ENCODE measurements at regions not wholly inside any gene's neighbourhood (a gene's known extent, or its start where the extent isn't known, plus 50 kb on each side); places are given as distances from the start of the nearest gene placed in this dataset.

GRCh38 chr16:49023050-49023449 is 258.6 kb downstream of the CBLN1 start:
- peak; percentile 20 for DNase-seq (ENCODE audit: low spot score)

GRCh38 chr16:49022351-49022963 is 259.2 kb downstream of the CBLN1 start:
- no peak for DNase-seq (ENCODE audit: low spot score)

DNA sequence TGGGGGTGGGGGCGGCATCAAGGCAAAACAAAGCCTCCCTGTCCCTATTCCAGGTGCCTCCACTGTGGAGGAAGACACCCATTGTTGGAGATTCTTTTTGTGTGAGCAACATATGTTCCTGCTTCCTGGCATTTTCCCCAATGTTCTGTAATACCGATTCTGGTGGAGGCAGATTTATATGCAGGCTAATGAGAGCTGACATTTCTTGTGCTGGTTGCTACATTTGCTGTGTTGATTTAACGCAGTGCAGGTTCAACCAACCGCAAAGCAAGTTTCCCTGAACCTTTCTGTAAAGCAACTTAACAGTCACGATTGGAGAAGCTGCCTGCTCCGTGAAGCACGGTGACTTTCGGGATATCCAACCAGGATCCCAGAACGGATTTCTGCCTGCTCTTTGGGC is 260.5 kb downstream of the CBLN1 start:
- no peak for DNase-seq (ENCODE audit: low spot score)

DNA sequence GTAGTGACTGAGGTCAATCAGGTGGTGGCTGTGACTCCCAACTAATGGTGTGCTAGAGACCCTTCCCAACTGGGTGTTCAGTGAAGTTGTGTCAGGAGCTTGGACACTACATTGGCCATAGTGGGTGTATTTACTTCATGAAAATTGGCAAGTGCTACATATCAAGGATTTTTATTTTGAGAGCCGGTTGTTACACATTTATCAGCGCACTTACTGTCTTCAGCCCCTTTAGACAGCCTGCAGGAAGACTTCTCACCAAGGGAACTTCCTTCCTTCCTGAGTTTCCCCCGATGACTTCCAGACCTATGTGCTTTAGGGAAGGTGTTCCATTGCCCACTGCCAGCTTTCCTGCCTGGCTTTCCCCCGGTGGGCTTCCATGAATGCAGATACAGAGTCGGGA is 261.2 kb downstream of the CBLN1 start:
- no peak for DNase-seq (ENCODE audit: low spot score)

DNA sequence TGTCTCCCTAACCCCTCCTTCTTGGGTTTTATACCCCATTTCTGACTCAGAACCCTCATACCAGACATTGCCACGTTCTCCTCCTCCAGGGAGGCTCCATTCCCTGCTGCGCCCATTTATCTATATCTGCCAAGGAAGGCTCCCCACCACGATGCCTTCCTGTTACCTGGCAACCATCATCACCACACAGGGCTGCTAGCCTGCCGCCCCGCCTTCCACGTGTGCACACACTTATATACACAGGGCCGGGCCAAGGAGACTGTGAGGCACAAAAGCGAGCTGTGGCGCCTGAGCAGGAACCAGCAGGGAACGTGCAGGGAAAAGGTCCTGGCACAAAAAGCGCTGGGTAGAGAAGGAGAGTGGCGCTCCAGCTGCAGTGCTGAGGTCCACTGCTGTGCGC is 261.8 kb downstream of the CBLN1 start:
- DNase-seq (ENCODE audit: low spot score) = no peak

- no peak for DNase-seq (ENCODE audit: low spot score)
These were observed 262.5 kb downstream of the CBLN1 start for GRCh38 chr16:49019081-49019633.

GRCh38 chr16:49018259-49018931 is 263.2 kb downstream of the CBLN1 start:
- no peak for DNase-seq (ENCODE audit: low spot score)

GRCh38 chr16:49017501-49017900 is 264.1 kb downstream of the CBLN1 start:
- no peak for DNase-seq (ENCODE audit: low spot score)

GRCh38 chr16:49016461-49016860 is 265.2 kb downstream of the CBLN1 start:
- no peak for DNase-seq (ENCODE audit: low spot score)

DNA sequence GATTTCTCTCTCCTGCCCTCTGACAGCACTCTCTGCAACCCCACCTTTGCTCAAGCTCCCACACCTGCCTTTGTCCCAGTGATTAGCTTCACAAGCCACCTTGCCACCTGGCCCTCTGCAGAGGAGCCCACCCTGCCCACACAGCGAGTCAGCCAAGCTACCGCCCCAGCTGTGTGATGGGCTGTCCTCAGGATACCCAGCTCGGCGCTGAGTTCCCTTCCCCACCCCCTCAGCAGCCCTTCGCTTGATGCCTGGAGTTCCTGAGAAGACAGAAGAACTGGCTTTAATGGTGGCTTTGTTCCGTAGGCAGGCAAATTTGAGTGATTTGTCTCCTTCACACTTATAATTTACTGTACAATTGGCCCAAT is 266.4 kb downstream of the CBLN1 start:
- DNase-seq (ENCODE audit: low spot score) = no peak

GRCh38 chr16:49014277-49015224 is 267.1 kb downstream of the CBLN1 start:
- no peak for DNase-seq (ENCODE audit: low spot score)

GRCh38 chr16:49013727-49014080 is 267.9 kb downstream of the CBLN1 start:
- DNase-seq (ENCODE audit: low spot score) = no peak

DNA sequence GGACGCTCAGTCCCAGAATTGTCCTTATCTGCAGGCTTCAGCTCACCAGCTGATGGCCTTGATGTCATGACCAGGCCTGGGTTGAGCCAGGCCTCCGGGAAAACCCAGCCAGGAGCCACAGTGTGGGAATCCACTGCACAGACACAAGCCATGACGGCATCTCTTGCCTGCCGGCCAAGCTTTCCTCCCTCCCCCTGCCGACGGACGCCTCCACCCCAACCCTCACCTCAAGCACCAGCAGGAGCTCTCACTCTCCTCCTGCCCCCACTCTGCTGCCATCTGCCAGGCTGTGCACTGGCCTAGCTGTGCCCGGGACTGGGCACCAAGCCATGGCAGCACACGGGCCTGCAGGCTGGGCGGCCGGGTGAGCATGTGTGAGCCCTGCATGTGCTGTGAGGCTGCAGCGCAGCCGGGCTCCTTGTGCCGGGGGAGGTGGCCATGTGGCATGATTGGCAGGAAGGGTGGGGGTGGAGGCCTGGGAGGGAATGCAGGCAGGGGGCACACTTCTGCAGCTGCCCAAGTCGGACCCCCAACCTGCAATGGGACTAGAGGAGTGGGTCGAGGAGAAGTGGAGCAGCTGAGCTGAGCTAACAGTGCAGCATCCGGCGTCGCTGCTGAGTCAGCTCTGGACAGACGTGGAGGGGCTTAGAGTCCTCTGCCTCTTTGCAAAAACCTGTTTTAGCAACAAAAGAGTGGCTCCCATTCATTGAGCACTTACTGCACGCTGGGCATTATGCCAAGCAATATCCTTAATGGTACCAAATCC is 268.5 kb downstream of the CBLN1 start:
- no peak for DNase-seq (ENCODE audit: low spot score)

GRCh38 chr16:49011901-49012300 is 269.7 kb downstream of the CBLN1 start:
- DNase-seq (ENCODE audit: low spot score) = no peak

DNA sequence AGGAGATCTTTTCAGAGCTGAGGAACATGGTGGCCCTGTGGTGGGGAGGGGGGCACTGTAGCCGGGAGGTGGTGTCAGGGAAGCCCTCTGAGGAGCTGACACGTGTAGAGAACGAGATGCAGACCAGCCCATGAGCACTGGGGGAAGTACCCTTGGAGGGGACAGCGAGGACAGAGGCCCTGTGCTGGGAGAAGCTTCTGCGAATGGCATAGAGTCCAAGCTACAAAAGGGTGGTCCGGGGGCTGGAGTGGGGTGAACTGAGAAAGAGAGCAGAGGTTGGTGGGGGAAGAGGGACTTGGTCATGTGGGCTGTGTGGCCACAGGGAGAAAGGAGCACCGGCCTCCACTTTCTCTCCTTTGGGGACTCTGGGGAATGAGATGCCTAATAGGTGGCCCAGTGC is 270.8 kb downstream of the CBLN1 start:
- no peak for DNase-seq (ENCODE audit: low spot score)

DNA sequence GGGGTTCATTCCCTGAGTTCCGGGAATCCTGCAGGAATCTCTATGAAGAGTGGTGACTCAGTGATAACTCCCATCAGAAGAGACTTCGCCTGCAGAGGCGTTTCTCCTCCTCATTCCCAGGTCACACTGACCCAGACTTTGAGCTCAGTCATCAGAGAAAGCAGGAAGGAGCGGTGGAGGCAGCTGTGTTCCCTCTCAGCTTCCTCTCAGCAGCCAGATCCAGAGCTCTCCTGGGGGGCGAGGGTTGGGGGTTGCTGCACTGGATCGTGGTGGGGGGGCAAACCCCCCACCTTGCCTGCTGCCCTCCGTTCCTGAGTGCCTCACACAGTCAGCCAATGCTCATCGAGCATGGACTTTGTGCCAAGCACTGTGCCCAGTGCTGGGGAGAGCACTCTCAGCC is 271.2 kb downstream of the CBLN1 start:
- DNase-seq (ENCODE audit: low spot score) = no peak

- no peak for DNase-seq (ENCODE audit: low spot score)
These were observed 272.4 kb downstream of the CBLN1 start for GRCh38 chr16:49009204-49009603.

DNA sequence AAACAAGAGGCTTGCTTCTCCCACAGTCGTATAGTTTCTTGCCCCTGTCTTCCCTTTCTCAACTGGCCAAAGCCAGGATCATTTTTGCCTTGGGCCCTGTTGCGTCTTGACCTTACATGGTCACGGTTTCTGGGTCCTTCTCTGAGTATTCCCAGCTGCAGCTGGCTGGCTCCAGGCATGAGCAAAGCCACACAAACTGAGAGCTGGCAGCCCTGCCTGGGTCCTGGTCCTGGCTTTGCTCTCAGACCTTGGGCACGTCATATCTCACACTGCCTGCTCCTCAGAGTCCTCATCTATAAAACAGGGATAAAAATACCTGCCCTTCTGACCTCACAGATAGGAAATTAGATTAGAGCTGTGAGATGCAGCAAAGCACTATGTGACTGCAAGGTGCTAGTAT is 277.6 kb downstream of the CBLN1 start:
- DNase-seq (ENCODE audit: low spot score) = no peak

DNA sequence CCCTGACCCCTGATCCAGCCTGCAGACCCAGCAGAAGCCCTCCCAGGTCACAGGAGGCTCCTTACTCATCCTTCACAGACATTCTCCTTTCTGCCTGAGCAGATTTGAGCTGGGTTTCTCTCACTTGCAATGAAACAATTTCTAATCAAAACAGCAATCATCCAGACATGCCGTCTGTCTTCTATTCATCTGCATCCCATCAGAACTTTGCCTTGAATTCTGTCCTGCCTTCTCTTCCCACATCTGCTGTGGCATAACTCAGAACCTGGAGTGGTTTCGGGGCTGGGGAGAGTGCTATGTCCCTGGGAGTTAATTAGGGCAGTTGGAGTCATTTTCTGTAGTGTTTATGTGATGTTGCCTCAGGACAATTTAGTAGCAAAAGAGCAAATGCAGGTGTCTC is 278.6 kb downstream of the CBLN1 start:
- no peak for DNase-seq (ENCODE audit: low spot score)

GRCh38 chr16:49000594-49000993 is 281.0 kb downstream of the CBLN1 start:
- no peak for DNase-seq (ENCODE audit: low spot score)

DNA sequence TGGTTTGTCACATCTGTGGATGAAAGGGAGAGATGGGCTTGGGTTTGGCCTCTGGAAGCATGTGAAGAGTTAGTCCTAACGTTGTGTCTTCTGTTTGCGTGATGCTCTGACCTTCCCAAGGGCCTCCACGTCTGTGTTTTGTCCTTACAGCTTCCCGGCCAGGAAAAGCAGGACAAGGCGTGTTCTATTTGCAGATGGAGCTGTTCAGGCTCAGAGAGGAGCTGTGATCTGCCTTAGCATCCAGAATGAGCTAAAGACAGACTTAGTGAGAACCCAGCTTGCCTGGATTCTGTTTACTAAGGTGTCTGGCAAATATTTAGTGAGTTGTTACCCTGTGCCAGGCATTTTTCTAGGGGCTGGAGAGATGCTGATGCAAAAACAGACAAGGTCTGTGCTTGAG is 282.1 kb downstream of the CBLN1 start:
- no peak for DNase-seq (ENCODE audit: low spot score)

DNA sequence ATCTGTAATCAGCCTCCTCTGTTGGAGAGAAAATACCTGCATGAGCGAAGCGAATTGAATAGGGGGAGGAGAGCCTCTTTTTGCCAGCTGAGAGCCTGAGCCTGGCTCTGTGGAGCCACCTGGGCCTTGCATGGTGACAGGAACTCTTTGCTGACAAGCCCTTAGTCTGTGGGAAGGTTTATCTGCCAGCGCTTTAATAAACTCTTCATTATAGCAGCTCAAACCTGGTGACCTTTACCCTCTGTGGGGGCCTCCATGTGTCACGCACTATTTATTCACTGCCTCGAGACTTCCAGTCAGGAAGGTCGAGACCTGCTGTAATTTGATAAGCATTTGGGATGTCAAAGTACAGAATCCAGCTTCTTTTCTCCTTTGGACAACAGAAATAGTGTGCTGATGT is 282.6 kb downstream of the CBLN1 start:
- no peak for DNase-seq (ENCODE audit: low spot score)

Measured in SW480 (cell line).